ACHN (cell line): ENCODE measurements at regions not wholly inside any gene's neighbourhood (a gene's known extent, or its start where the extent isn't known, plus 50 kb on each side); places are given as distances from the start of the nearest gene placed in this dataset.
"Not testable (repeated sequence)": the region's sequence is repeated elsewhere in the genome, so short reads cannot be mapped to it uniquely, and the experiment has no call there.

Experiments
- DNase-seq: peaks from one replicate; pipeline ENCODE4 v3.0.0-alpha.2; 2015
- in situ Hi-C: cut with HindIII; loops from 2 replicates; pipeline ENCODE4 v1.10.0; 2017; ENCODE audit warnings: low sequenced_read_pairs, low pct_ligation_motif_present, low pct_unique_long_range_greater_than_20kb

- in situ Hi-C loops: no loop called here
- no peak for DNase-seq
Observed at GRCh38 chr12:124150168-124150567, 144.7 kb upstream of the RFLNA start.

GRCh38 chr12:124151583-124151982, 143.3 kb upstream of the RFLNA start:
- in situ Hi-C loops: no loop called here
- no peak for DNase-seq

GRCh38 chr12:124152731-124153130, 142.2 kb upstream of the RFLNA start:
- no peak for DNase-seq
- in situ Hi-C loops: no loop called here

- in situ Hi-C loops: no loop called here
- DNase-seq: no peak
Observed at GRCh38 chr12:124153392-124153791, 141.5 kb upstream of the RFLNA start.

GRCh38 chr12:124157406-124157805, 137.5 kb upstream of the RFLNA start:
- in situ Hi-C loops: no loop called here

GRCh38 chr12:124159655-124160054, 135.2 kb upstream of the RFLNA start:
- in situ Hi-C loops: no loop called here
- no peak for DNase-seq

More at GRCh38 chr12:124157406-124157805, 137.5 kb upstream of the RFLNA start:
- DNase-seq: no peak

- DNase-seq: no peak
- in situ Hi-C loops: no loop called here
Observed at GRCh38 chr12:124160097-124160756, 134.7 kb upstream of the RFLNA start.

GRCh38 chr12:124161402-124161801, 133.5 kb upstream of the RFLNA start:
- in situ Hi-C loops, DNase-seq: not testable (repeated sequence)

GRCh38 chr12:124162151-124163110, 132.5 kb upstream of the RFLNA start:
- DNase-seq: peak; percentile 32
- in situ Hi-C loops: no loop called here

GRCh38 chr12:124165695-124166094, 129.2 kb upstream of the RFLNA start:
- no peak for DNase-seq
- in situ Hi-C loops: no loop called here

- in situ Hi-C loops: no loop called here
- no peak for DNase-seq
Observed at GRCh38 chr12:124167141-124167540, 127.8 kb upstream of the RFLNA start.

GRCh38 chr12:124168016-124168786, 126.7 kb upstream of the RFLNA start:
- in situ Hi-C loops: no loop called here
- no peak for DNase-seq

GRCh38 chr12:124169577-124170284, 125.2 kb upstream of the RFLNA start:
- in situ Hi-C loops: no loop called here
- no peak for DNase-seq

GRCh38 chr12:124170760-124171159, 124.1 kb upstream of the RFLNA start:
- in situ Hi-C loops: no loop called here
- no peak for DNase-seq

- DNase-seq: no peak
- in situ Hi-C loops: no loop called here
Observed at GRCh38 chr12:124171231-124171979, 123.5 kb upstream of the RFLNA start.

GRCh38 chr12:124172636-124173035, 122.3 kb upstream of the RFLNA start:
- DNase-seq: peak; percentile 44
- in situ Hi-C loops: no loop called here

- DNase-seq: no peak
- in situ Hi-C loops: no loop called here
Observed at GRCh38 chr12:124173692-124174091, 121.2 kb upstream of the RFLNA start.
